ENCODE measurements at regions not wholly inside any gene's neighbourhood (a gene's known extent, or its start where the extent isn't known, plus 50 kb on each side); places are given as distances from the start of the nearest gene placed in this dataset.
"Not testable (repeated sequence)": the region's sequence is repeated elsewhere in the genome, so short reads cannot be mapped to it uniquely, and the experiment has no call there.

- TF ChIP-seq CTCF (IDR thresholded peaks at IDR 0.05; ENCODE audit: low read depth, low read length): no peak
- H3K4me3 ChIP-seq (ENCODE audit: low read depth, low read length): no peak overlapping the region
Measured at GRCh38 chr10:23824822-23825221, 384.1 kb upstream of the KIAA1217 start.

GRCh38 chr10:23826421-23826820 is 382.5 kb upstream of the KIAA1217 start:
- H3K4me3 ChIP-seq (ENCODE audit: low read depth, low read length): no peak overlapping the region
- TF ChIP-seq CTCF (IDR thresholded peaks at IDR 0.05; ENCODE audit: low read depth, low read length): no peak

GRCh38 chr10:23829556-23829955 is 379.4 kb upstream of the KIAA1217 start:
- no peak overlapping the region for H3K4me3 ChIP-seq (ENCODE audit: low read depth, low read length)
- TF ChIP-seq CTCF (IDR thresholded peaks at IDR 0.05; ENCODE audit: low read depth, low read length): no peak

- no peak overlapping the region for H3K4me3 ChIP-seq (ENCODE audit: low read depth, low read length)
- TF ChIP-seq CTCF (IDR thresholded peaks at IDR 0.05; ENCODE audit: low read depth, low read length): no peak
Measured at GRCh38 chr10:23834091-23834490, 374.8 kb upstream of the KIAA1217 start.

- TF ChIP-seq CTCF (IDR thresholded peaks at IDR 0.05; ENCODE audit: low read depth, low read length): no peak
- no peak overlapping the region for H3K4me3 ChIP-seq (ENCODE audit: low read depth, low read length)
Measured at GRCh38 chr10:23850631-23851030, 358.3 kb upstream of the KIAA1217 start.

GRCh38 chr10:23859598-23859997 is 349.3 kb upstream of the KIAA1217 start:
- no peak overlapping the region for H3K4me3 ChIP-seq (ENCODE audit: low read depth, low read length)
- no peak for TF ChIP-seq CTCF (IDR thresholded peaks at IDR 0.05; ENCODE audit: low read depth, low read length)

GRCh38 chr10:23864631-23865147 is 344.2 kb upstream of the KIAA1217 start:
- no peak for TF ChIP-seq CTCF (IDR thresholded peaks at IDR 0.05; ENCODE audit: low read depth, low read length)
- no peak overlapping the region for H3K4me3 ChIP-seq (ENCODE audit: low read depth, low read length)

GRCh38 chr10:23866985-23867384 is 342.0 kb upstream of the KIAA1217 start:
- H3K4me3 ChIP-seq (ENCODE audit: low read depth, low read length): not testable (repeated sequence)
